NCI-H146 treated with DMSO at 0.1 percent for 48 hours (cell line): ENCODE measurements at regions not wholly inside any gene's neighbourhood (a gene's known extent, or its start where the extent isn't known, plus 50 kb on each side); places are given as distances from the start of the nearest gene placed in this dataset.
"Not testable (repeated sequence)": the region's sequence is repeated elsewhere in the genome, so short reads cannot be mapped to it uniquely, and the experiment has no call there.

Experiments
- DNase-seq: peaks from one replicate; lab custom pipeline; 2025; ENCODE audit not compliant: unreplicated experiment; lab: John Stamatoyannopoulos, UW

DNA sequence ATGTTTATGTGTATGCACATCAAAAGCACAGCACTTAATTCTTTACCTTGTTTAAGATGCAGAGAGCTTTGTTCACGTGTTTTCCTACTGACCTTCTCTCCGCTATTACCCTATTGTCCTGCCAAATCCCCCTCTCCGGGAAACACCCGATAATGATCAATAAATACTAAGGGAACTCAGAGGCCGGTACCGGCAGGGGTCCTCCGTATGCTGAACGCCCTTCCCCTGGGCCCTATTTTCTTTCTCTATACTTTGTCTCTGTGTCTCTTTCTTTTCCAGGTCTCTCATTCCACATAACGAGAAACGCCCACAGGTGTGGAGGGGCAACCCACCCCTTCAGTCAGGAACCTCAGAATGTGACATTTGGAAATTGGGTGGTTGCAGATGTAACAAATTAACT is 160.1 kb downstream of the ADRA2C start:
- not testable (repeated sequence) for DNase-seq

- not testable (repeated sequence) for DNase-seq
Measured at GRCh38 chr4:3926969-3927755, 161.0 kb downstream of the ADRA2C start.

DNA sequence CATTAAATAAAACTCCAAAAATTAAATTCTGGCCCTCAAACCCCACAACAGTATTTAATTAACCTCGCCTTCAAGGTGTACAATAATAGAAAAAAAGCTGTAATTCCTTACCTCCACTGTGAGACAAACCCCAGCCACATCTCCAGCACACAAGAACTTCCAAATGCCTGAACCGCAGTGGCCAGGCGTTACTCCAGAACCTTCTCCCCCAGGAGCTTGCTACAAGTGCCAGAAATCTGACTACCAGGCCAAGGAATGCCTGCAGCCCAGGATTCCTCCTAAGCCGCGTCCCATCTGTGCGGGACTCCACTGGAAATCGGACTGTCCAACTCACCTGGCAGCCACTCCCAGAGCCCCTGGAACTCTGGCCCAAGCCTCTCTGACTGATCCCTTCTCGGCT is 163.2 kb downstream of the ADRA2C start:
- DNase-seq = not testable (repeated sequence)

GRCh38 chr4:3932734-3933133 is 166.5 kb downstream of the ADRA2C start:
- DNase-seq = not testable (repeated sequence)

- not testable (repeated sequence) for DNase-seq
Measured at GRCh38 chr4:3935406-3935805, 169.2 kb downstream of the ADRA2C start.

DNA sequence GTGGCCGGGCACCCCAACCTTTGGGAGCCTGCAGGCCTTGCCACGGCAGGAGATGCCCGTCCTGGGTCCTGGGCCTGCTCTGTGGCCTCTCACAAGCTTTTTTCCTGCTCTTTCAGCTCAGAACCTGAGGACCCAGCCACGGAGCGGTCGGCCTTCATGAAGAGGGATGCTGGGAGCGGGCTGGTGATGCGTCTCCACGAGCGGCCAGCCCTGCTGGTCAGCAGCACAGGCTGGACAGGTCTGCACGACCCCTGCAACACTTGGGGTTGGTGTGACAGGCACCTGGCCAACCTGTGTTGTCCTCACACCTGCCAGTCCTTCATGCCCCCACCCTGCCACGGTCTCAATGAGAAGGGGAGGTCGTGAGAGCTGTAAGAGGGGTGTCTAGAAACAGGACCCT is 170.0 kb downstream of the ADRA2C start:
- no peak for DNase-seq

DNA sequence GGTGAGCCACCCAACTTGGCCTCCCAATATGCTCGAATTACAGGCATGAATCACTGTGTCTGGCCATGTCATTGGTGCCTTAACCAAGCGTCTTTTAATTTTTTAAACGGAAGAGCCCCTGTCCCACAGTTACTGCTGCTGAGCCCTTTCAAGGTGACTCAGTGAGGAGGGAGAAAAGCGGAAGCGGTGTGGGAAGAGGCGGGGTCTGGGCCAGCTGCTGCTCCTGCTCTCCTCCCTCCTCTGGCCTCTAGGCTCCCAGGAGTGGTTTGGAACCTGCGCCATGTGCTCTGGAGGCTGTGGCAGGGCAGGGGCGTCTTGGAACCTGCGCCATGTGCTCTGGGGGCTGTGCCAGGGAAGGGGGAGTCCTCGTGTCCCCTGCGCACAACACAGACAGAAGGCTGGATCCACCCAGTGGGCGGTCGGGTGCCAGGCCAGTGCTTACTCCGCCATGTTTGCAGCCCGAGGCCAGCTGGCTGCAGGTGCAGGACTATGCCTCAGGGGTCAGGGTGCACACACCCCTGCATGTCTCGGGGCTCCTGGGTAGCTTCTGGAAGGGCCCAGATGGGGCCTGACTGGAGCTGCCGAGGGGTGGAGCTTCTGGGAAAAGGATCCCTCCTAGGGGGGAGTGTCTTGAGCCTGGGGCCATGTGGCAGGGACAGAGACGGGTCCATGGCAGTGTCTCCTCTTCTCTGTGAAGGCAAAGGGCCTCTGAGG is 171.8 kb downstream of the ADRA2C start:
- not testable (repeated sequence) for DNase-seq

- DNase-seq = not testable (repeated sequence)
Measured at GRCh38 chr4:3938676-3939075, 172.5 kb downstream of the ADRA2C start.

DNA sequence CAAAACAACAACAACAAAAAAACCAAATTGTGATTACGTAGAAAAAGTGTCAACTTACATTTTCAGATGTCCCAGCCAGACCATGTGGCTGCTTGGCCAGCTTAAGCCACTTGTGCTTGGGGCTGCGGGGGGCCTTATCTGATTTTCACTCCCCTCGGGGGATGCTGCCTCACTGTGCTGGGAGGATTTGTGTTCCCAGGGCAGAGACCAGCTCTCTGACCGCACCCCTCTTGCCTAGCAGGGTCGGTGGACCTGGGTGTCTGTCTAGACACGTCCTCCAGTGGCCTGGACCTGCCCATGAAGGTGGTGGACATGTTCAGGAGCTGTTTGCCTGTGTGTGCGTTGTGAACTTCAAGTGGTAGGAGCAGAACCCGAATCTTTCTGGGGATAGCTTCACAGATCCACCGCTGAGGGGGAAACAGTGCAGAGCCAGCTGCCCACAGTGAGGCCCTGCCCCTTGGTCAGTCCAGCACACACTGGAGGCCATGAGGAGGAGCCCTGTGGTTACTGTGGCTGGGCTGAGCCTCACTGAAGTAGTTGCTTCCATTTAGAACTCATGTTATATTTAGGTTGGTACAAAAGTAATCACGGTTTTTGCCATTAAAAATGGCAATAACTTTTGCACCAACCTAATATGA is 173.9 kb downstream of the ADRA2C start:
- DNase-seq = not testable (repeated sequence)

- not testable (repeated sequence) for DNase-seq
Measured at GRCh38 chr4:3941735-3942522, 175.7 kb downstream of the ADRA2C start.

DNA sequence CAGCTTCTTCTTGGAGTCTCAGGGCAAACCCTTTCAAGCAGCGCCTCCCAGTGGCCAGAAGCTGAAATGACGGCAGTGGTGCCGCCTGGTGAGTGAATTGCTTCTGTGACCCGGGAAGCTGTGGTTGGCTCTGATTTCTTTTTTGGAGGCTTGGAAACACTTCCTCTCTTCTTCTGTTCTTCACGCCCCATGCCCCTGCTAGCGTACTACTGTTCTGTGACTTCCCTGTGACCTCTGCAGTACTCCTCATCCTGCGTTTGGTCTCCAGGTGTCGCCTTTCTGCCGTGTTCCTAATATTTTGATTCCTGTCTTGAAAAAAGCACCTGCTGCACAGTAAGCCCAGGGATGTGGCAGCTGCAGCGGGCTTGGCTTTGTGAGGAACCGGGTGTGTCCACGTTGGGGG is 176.4 kb downstream of the ADRA2C start:
- DNase-seq = peak; percentile 37

DNA sequence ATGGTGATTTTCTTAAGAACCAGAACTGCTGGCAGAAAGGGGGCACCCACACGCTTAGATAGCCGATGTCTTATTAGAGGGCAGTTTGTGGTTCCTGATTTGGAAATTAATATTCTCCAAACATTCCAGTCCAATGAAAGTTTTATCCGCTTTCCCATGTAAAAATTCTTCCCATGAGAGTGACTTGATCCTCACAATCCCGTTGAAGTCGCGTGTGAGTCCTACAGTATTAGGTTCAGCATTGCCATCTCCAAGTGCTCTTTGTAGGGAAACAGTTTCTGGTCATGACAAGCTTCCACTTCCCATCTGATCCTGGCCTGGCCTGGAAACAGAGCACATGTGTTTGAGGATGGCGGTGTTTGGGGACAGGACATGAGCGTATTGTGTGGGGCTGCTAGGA is 176.9 kb downstream of the ADRA2C start:
- not testable (repeated sequence) for DNase-seq

- no peak for DNase-seq
Measured at GRCh38 chr4:3945511-3946290, 179.5 kb downstream of the ADRA2C start.

- DNase-seq = not testable (repeated sequence)
Measured at GRCh38 chr4:3946553-3946952, 180.4 kb downstream of the ADRA2C start.

- DNase-seq = not testable (repeated sequence)
Measured at GRCh38 chr4:3947761-3948160, 181.6 kb downstream of the ADRA2C start.

- DNase-seq = not testable (repeated sequence)
Measured at GRCh38 chr4:3948210-3948609, 182.0 kb downstream of the ADRA2C start.

GRCh38 chr4:3949916-3950315 is 183.7 kb downstream of the ADRA2C start:
- DNase-seq = not testable (repeated sequence)

DNA sequence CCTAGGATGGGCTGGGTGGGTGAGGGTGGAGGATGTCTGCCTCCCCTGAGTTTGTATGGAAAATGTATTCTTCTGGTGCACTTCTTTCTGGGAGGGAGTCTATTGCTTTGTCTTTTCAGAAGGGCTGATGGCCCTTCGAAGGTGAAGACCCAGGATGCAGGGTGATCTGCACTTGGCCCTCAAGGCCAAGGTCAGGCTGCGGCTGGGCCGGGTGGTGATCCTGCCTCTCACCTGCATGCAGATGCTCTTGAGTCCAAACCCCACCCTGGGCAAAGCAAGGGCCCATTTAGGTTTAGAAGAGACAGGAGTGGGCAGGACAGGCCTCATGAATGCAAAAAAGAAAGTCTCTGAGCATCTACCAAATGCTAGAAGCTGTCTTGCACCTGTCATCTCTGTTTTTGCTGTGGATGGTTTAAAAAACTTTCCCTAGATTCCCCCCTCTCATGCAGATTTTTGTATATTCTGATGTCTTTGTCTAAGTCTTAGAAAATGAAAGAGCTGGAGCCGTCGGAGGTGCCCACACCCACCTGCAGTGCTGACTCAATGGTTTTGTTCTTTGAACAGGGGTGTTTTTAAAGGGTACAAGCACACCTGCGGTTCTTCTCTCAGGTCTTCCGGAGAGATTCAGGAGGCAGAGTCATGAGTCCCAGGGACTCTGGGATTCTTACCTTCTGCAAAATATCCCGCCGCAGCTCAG is 186.4 kb downstream of the ADRA2C start:
- not testable (repeated sequence) for DNase-seq

DNA sequence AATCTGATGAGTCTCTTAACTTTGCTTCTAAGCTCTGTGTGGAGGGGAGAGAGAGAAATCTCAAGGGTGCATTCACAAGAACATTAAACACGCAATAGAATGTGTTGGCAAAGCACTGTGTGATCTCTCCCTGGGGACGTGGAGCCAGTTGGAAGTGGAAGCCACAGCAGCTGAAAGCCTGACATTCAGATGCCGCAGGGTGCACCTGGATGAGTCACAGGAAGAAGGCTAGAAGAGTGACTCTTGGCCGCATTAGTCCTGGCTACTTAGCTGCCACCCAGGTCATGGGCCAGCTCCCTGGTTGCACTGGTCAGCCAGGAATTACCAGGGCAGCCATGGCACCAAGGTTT is 186.9 kb downstream of the ADRA2C start:
- not testable (repeated sequence) for DNase-seq
